ENCODE measurements at regions not wholly inside any gene's neighbourhood (a gene's known extent, or its start where the extent isn't known, plus 50 kb on each side); places are given as distances from the start of the nearest gene placed in this dataset.

DNA sequence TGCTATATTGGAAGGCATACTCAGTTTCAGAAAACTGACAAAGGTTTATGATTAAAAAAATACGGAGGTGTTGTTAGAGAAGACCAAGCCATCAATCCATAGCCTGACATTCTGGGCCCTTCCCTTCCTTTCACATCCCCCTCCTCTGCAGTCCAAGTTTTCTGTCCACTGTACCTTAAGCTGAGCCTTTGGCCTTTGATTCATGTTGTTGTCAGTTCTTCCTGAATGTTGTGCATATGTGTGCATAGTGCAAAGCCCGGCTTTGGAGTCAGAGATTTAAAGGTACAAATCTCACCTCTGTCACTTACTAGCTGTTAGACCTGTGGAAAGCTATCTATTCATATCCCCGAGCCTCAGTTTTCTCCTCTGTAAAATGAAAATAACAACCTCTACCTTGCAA is 104.9 kb upstream of the AGBL1 start:
- TF ChIP-seq, protein P1, sequence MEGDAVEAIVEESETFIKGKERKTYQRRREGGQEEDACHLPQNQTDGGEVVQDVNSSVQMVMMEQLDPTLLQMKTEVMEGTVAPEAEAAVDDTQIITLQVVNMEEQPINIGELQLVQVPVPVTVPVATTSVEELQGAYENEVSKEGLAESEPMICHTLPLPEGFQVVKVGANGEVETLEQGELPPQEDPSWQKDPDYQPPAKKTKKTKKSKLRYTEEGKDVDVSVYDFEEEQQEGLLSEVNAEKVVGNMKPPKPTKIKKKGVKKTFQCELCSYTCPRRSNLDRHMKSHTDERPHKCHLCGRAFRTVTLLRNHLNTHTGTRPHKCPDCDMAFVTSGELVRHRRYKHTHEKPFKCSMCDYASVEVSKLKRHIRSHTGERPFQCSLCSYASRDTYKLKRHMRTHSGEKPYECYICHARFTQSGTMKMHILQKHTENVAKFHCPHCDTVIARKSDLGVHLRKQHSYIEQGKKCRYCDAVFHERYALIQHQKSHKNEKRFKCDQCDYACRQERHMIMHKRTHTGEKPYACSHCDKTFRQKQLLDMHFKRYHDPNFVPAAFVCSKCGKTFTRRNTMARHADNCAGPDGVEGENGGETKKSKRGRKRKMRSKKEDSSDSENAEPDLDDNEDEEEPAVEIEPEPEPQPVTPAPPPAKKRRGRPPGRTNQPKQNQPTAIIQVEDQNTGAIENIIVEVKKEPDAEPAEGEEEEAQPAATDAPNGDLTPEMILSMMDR (conservative IDR thresholded peaks at IDR 0.05; ENCODE audit: low read length), result no peak
- TF ChIP-seq EZH2phosphoT487 (IDR thresholded peaks at IDR 0.05; ENCODE audit: borderline replicate concordance), result no peak

Data from Loucy (cell line).